Eye (tissue), 1 donor: ENCODE measurements at regions not wholly inside any gene's neighbourhood (a gene's known extent, or its start where the extent isn't known, plus 50 kb on each side); places are given as distances from the start of the nearest gene placed in this dataset.

Source experiments
- DNase-seq: peaks from one replicate; pipeline ENCODE4 v3.0.0-alpha.2; 2015

DNA sequence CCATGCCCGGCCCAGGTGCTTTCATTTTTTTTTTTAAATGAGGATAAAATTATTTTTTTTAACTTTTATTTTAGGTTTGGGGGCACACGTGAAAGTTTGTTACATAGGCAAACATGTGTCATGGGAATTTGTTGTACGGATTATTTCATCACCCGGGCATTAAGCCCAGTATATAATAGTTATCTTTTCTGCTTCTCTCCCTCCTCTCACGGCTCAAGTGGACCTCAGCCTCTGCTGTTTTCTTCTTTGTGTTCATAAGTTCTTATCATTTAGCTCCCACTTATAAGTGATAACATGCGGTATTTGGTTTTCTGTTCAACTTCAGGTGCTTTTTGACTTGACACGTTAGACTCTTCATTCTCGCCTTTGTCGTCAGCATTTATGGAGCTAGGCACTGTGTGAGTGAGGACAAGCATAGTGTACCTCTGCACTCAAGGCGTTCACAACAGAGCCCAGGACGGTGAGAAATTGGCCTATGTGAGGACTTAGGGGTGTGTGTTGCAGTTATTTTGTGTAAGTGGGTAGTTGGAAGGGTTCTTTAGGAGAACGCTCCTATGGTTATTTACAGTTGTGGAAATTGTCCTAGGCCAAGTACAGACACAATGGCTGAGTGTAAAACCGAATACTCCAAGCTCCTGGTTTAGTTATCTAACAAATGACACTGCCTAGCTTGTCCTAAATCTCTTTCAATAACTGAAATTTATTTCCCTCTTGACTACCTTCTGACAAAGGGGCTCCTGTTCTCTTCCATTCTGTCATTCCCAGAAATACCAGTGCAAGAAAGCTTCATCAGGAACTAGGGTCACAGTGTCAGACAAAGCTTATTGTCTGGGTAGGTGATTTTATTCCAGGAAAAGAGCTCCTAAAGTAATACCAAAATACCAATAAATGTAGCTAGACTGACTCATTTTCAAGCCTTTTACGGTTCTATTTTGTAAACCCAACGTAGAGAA lies 200.5 kb upstream of the PRICKLE1 start:
- no peak for DNase-seq

DNA sequence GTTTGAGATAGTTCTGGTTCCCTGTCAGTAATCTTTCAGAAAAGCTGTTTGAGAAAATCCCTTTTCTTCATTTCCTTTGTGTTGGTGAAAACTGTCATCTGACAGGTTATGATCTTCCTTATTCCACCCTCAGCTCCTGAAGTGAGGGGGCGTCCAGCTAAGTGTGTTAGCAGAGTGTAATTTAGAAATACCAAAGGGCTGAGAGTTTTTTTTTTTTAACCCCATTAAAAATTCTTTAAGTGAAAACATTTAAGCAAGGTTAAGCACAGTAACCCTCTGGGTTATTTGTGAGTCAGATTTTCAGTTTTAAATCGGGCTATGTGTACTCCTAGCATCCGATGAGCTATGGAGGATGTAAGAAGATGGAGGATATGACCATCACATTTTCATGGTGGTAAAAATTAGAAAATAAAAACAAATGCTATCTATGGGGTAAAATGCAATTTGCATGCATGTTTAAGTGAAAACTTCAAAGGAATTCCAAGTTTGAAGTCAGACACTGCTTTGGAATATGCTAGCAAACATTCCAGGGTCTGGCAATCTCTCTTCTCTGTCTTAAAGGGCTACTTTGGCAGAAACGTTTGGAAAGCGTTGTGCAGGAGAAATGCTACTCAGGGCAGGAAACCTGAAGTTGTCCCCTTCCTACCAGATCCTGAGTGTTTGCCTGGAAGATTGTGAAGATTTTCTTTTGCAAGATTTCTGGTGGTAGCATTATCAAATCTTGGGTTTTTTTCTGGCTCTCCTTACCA lies 197.0 kb upstream of the PRICKLE1 start:
- no peak for DNase-seq

GRCh38 chr12:42785944-42786343 lies 196.4 kb upstream of the PRICKLE1 start:
- no peak for DNase-seq

DNA sequence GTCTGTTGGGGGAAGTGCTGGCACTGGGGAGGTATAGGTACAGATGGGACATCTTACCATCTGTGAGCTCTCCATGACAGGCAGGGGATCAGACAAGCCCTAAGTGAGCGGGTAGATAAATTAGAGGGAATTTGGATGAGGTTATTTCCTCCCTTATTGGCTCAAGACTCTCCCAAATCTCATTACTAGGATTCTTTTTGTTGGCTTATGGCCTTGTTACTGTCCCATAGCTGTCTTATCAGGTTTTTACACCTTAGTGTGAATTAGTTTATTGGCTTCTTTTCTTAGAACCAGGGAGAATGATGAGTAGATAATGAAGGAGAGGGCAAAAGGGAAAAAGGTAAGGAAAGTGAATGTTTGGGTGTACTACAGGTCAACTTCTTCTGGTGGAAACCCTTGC lies 191.1 kb upstream of the PRICKLE1 start:
- DNase-seq = no peak

- no peak for DNase-seq
These were observed 189.8 kb upstream of the PRICKLE1 start for GRCh38 chr12:42779186-42779859.

DNA sequence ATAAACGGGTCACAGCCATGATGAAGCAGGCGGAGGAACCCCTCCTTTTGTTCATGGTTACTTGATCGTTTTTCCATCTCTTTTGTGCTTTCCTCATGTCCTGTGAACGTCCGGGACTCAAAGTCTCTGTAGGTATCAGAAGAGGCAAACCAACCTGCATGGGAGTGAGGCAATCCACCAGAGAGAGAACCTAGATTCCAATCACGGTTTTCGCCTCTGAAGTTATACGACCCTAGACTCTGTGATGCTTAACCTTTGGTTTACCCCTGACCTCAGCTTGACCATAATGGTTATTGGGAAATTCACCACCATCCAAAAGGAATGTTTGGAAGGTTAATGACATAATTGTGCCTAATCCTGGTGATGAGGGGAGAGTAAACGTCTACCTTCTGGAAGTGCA lies 186.8 kb upstream of the PRICKLE1 start:
- DNase-seq = no peak

GRCh38 chr12:42774238-42774637 lies 184.7 kb upstream of the PRICKLE1 start:
- no peak for DNase-seq

GRCh38 chr12:42770261-42770660 lies 180.7 kb upstream of the PRICKLE1 start:
- no peak for DNase-seq

GRCh38 chr12:42769455-42769854 lies 179.9 kb upstream of the PRICKLE1 start:
- no peak for DNase-seq

DNA sequence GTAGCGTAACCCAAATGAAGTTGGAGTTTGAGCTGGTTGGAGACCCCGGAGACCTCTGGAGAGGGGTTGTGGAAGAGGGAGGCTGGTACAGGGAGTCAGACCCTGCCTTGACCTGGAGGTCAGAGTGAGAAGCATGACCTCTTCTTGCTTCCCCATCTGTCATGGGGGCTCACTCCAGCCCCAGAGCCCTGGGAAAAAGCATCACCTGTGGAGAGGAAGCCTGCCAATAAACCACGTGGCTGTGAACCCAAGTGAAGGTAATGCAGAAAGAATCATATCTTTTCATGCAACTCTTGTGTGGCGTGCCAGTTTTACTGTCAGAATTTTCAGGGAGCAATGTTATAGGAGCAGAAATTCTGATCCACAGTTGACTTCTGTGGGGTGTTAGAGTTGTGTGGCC lies 178.5 kb upstream of the PRICKLE1 start:
- no peak for DNase-seq

DNA sequence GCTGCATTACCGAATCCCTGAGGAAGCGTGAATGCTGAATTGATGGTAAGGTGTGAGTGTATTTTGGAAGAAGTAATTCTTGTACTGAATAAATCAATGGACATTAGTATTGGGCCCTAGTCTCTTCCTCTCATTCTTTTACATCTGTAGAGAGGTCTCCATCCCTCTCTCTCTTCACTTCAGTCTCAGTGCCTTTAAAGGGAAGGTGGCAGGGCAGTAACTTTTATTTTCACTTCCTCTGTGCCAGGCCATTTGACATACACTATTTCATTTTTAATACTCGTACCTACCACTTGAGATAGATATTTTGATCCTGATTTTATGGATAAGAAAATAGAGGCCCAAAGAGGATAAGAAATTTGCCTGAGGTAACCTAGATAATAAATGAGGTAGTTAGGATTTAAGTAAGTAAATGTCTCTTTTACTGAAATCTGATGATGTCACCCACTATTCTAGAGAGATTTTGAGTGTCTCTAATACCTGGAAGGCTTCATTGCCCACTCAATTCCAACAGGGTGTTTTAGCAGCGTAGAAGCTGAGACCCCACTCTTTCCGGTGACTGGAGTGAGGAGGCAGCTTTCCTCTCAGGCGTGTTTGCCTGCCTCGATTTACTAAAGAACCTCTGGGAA lies 177.9 kb upstream of the PRICKLE1 start:
- no peak for DNase-seq

- no peak for DNase-seq
These were observed 177.2 kb upstream of the PRICKLE1 start for GRCh38 chr12:42766754-42767153.

DNA sequence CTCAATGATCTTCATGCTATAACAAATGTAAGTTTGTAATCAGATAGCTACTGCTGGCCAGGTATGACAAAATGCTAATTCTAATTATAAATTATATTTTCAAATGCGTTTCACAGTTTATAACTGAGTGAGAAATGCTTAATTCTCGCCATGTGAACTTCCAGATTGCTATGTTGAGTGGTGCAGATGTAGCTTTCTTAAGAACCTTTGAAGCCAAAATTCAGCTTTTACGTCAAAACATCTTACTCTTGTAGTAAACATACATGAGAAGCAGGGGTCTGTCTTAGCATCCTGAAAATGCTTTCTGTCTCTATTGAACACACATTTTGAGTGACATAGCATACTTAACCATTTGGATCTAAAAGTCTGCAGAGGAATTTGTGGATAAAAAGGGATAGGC lies 176.5 kb upstream of the PRICKLE1 start:
- no peak for DNase-seq

- DNase-seq = no peak
These were observed 174.1 kb upstream of the PRICKLE1 start for GRCh38 chr12:42763682-42764081.

DNA sequence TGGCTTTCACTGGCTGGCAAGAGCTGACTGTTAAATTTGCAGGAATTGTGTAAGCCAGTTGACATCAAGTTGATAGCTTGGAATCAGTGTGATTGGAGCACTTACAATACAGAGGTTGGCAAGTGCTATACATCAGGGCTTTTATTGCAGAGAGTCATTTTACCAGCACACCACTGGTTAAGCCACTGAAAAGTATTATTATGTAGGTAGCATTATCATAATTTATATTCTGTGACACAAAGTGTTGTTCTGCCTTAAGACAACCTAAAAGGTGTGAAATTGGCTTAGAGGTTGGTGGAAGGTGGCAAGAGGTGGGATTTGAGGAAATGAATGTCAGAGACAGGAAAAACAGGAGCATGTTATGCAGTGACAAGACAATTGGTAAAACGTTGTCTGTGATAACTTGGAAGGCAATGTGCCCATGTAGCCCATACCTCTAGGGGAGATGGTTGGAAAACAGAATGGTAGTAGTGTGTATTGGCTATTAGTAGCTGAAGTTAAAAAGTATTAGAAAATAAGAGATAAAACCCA lies 172.9 kb upstream of the PRICKLE1 start:
- no peak for DNase-seq

- no peak for DNase-seq
These were observed 172.2 kb upstream of the PRICKLE1 start for GRCh38 chr12:42761601-42762350.

- DNase-seq = no peak
These were observed 171.5 kb upstream of the PRICKLE1 start for GRCh38 chr12:42761086-42761485.

GRCh38 chr12:42760550-42760949 lies 171.0 kb upstream of the PRICKLE1 start:
- no peak for DNase-seq

- DNase-seq = no peak
These were observed 170.2 kb upstream of the PRICKLE1 start for GRCh38 chr12:42759622-42760273.

GRCh38 chr12:42758806-42759205 lies 169.3 kb upstream of the PRICKLE1 start:
- DNase-seq = no peak

GRCh38 chr12:42757624-42758119 lies 168.1 kb upstream of the PRICKLE1 start:
- DNase-seq = peak; percentile 61
